Esophagus squamous epithelium (tissue), 4 donors: ENCODE measurements at regions not wholly inside any gene's neighbourhood (a gene's known extent, or its start where the extent isn't known, plus 50 kb on each side); places are given as distances from the start of the nearest gene placed in this dataset.

Experiments
- CTCF ChIP-seq, 6 experiments: fragments of 450-650 bp in 4 of 6; fragments of 200-600 bp in 2 of 6; sonication (generic) in 2 of 6; IDR thresholded peaks; one replicate each; pipeline ENCODE4 v1.5.1; 2016 to 2019; ENCODE audit warnings: antibody characterized with exemption in 6 of 6, mild to moderate bottlenecking in 4 of 6, moderate library complexity in 4 of 6
- POLR2A ChIP-seq, 4 donors: fragments of 450-650 bp; IDR thresholded peaks; one replicate each; pipeline ENCODE4 v1.6.1; 2017; ENCODE audit warnings: antibody characterized with exemption in 4 of 4, mild to moderate bottlenecking in 4 of 4, moderate library complexity in 3 of 4

GRCh38 chr1:222924136-222924706 is 109.4 kb downstream of the DISP1 start:
- TF ChIP-seq POLR2A (IDR thresholded peaks at IDR 0.05) = no peak
- TF ChIP-seq CTCF (IDR thresholded peaks at IDR 0.05) = no peak
